Stimulated activated CD8-positive, alpha-beta memory T cell treated with anti-CD3 and anti-CD28 coated beads, Interleukin-4, amount 100 ng/mL, for 1 hour (primary cell): ENCODE measurements at regions not wholly inside any gene's neighbourhood (a gene's known extent, or its start where the extent isn't known, plus 50 kb on each side); places are given as distances from the start of the nearest gene placed in this dataset.

Experiments used
- DNase-seq, 2 donors: peaks; one replicate each; pipeline ENCODE4 v3.0.0-alpha.2; 2020; ENCODE audit warnings: low read depth in 2 of 2, low spot score in 1 of 2

DNA sequence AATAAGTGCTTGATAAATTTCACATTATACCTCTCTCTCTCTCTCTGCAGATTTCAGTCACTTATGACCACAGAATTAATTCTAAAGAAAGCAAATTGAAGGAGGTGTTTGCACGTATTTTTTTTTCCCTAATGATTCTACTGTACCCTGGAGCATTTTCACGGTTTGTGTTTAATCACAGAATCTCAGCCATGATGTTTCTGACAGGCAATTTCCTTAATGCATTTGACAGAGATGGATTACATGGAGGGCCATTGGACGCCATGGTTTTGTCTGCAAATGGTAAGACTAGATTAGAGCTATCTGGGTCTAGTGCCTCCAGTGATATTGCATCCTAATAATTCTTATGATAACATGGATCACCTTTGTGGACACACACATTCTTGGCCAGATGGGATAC, 147.5 kb upstream of the RBFOX1 start:
- DNase-seq, result no peak

DNA sequence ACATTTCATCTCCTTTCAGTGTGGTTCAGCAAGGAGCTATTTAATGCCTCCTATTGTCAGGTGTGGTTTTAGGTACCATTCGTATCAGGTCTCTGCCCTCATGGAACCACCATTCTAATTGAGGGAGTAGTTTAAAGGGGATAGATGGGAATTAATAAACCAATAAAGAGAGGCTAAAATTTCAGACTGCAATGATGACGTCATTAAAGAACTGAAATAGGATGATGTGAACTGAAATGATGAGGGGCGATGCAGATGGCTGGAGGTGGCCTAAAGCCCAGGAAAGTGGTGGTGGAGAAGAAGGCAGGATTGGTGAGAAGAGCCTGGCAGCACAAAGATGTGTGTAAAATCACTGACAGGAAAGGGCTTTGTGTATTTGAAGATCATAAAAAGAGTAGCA, 148.9 kb upstream of the RBFOX1 start:
- no peak for DNase-seq

DNA sequence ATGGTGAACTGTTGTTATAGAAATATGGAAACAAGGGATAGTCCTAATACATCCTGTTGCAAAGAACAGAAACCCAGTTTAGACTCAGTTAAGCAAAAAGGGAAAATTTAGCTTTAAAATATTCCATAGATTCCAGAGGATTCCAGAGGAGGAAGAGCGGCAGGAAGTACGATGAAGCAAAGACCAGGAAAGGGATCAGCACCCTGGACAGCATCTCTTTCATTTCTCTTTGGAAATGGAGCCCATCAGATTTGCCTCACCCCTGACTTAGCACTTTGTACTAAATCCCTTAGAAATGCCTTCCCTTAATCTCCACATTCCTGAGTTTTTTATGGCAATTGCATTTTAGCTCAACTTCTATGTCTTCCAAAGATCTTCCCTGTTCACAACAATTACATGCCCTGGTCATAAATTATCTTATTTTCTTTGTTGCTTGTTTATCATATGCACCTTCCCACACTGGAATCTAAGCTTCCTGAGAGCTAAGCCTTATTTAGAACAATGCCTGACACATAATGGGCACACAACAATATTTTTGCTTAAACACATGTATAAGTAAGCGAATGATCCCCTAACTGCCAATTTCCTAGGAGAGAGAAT, 150.0 kb upstream of the RBFOX1 start:
- DNase-seq, result no peak

DNA sequence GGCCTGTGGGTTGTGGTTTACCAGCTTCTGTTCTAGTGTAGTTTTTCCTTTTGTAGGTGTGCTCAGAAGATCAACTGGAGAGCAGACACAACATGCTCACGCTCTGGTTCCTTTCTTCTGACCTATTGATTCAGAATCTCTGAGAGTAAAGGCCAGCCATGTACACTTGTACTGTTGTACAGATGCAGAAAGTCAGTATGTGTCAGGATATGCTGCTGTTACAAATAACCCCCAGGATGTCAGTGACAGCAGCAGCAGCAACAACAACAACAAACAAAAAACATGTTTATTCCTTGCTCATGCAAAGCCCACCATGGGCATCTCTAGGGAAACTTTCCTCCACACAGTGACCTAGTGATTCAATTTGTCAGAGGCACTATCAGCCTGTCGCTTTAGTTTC, 154.8 kb upstream of the RBFOX1 start:
- no peak for DNase-seq

DNA sequence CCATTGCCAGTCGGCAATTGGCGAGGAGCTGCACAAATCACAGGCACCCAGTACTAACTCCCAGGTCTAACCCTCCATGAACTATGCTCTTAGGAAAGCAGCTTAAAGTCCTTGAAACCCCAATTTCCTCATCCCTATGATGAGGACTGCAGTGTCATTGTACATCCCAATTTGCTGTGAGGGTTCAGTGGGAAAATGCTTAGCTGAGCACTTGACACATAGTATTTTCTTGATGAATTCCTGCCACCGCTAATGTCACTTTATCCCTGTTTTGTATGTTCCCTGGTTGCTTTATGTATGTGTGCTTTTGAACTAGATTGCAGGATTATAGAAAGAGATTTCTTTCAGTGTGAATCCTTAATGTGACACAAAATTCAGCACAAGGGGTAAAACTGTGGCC, 161.5 kb upstream of the RBFOX1 start:
- DNase-seq, result no peak

DNA sequence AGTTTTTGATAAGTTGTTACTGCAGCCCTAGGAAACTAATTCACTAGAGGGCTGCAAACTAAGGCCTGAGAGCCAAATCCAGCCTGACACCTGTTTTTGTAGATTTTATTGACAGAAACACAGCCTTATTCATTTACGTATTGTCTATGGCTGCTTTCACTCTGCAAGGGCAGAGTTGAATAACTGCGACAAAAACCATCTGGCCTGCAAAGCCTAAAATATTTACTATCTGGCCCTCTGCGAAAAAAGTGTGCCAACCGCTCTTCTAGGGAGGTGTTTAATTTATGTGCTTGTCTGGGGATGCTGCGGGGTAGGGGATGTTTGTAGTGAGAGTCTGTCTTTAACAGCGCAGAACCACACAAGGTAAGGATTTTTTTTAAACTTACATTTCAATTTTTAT, 165.0 kb upstream of the RBFOX1 start:
- no peak for DNase-seq

DNA sequence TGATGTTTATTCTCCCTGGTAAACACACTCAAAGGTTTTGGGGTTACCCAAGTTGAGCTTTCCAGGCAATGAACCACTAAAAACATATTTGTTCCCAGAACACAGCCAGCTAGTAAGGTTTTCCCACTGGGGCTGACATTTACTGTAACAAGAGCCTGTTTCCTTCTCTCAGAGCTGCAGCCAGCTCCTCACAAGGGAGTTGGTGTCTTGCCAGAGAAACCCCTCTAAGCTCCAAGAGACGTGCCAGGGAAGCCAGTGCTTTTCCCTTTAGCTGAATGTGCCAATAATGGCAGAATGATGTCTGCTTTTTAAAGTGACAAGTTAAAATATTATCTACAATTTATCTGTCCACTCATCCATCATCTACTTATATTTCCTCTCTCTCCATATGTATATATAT, 170.8 kb upstream of the RBFOX1 start:
- no peak for DNase-seq

DNA sequence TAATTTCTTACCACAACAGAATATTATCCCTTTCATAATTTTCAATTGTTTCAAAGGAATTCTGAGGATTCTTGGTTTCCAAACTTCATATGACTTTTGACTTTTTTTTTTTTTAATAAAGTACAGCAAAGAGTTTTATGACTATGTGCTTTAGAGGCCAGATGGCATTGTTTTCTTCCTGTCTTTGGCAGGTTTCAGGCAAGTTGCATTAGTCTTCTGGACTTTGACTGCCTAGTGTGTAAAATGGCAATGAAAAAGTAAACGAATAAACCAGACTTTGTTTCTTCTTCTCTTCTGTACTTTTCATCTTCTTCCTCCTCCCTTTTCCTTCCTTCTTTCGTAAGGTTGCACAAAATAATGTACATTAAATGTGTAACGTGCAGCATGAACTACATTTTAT, 172.6 kb upstream of the RBFOX1 start:
- no peak for DNase-seq

DNA sequence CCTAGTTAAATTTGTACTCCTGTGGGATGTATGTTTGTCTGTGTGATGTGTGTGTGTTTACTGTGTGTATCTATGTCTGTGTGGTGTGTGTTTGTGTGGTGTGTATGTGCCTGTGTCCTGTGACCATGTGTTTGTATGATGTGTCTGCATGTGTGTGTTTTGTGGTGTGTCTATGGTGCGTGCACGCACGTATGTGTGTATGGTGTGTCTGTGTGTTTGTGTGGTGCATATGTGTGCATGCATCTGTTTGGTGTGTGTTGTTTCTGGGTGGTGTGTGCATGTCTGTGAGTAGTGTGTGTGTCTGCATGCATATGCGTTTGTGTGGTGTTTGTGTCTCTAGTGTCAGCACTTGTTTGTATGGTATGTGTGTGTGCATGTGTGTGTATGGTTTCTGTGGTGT, 174.2 kb upstream of the RBFOX1 start:
- DNase-seq, result no peak

DNA sequence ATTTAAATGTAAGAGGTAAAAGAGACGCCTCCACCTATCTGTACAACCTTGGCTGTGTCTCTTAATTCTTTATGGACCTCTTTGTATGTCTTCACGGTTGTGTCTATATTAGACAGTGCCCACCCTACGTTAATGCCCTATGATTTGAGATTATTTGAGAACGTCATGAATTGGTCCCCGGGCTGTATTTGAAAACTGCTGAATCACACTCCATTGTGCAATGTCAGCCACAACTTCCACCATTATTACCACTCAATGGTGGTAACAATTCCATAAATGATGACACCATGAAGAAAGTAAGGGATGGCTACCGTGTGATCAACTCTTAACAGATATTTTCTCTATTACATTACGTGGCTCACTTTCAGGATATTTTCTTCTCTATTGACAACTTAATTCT, 182.4 kb upstream of the RBFOX1 start:
- no peak for DNase-seq

DNA sequence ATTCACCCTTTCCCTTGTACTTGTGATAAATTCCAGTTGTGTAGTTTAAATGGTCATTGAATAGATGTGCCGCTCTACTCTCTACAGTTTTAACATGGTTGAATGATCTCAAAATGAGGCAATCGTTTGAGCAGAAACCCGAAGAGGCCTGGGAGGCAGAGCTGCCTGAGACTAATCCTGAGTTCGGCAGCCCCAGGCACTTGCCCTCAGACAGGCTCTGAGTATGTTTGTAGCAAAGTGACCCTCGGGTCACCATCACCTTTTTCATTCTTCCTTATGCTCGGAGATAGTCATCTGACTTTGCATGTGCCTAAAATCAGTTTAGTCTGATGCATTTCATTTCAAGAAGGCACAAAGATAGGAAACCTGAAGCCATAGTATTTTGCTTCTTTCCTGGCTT, 184.0 kb upstream of the RBFOX1 start:
- no peak for DNase-seq

DNA sequence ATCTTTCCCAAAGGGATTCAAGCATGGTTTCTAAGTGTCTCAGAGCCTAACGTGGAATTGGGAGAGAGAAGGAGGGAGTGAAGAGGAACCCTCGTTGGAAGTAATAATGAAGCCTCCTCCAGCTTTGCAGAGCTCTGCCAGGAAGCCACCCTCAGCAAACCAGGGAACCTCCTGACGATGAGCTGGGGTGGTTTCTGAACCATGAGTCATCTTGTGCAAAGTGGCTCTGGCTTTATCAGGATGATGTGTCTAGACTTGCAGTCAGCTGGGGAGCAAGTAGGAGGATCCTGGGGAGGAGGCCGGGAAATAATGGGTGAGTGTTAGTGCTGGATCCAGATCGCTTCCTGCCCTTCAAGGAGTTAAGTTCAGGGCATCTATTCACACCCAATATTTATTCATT, 191.7 kb upstream of the RBFOX1 start:
- no peak for DNase-seq

DNA sequence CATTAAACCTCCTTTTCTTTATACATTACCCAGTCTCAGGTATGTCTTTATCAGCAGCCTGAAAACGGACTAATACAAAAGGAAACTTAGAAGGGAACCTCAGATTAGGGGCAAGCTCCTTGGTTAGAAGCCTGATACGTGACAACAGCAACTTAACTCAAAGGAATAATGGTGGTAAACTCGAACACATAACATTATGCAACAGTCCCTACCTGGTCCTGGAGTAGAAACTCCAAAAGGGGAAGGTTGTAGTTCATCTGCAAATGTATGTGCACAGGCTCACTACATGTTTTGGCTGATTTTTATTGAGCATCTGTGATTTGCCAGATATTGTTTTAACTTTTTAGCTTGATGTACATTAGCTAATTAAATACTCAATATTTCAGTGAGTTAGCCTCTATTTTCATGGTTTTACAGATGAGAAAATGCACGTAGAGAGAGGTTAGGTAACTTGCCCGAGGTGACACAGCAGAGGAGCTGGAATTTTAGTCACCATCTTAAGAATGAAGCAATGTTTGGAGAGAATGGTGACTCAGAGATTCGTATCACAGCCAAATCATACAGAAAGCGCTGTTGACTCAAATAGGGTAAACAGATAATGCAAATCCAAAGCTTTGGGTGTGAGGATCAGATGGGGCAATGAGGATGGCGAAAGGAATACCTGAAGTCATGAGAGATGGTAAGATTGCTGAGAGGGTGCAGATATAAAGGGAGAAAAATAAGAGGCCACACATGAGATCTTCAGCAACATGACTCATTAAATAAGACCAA, 194.9 kb upstream of the RBFOX1 start:
- DNase-seq, result no peak

DNA sequence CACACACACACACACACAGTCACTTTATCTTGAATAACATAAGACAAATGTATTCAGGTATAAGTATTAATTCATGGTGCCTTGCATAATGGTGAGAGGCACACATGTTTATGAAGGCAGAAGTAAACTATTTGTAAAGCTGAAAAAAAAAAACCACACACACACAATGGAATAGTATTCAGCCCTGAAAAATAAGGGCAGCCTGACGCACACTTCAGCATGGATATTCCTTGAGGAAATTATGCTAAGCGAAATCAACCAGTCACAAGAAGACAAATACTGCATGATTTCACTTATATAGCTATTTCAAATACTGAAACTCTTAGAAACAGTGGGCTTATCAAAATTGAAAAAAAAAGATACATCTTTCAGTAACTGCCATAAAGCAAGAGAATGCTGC, 200.2 kb upstream of the RBFOX1 start:
- DNase-seq, result no peak

DNA sequence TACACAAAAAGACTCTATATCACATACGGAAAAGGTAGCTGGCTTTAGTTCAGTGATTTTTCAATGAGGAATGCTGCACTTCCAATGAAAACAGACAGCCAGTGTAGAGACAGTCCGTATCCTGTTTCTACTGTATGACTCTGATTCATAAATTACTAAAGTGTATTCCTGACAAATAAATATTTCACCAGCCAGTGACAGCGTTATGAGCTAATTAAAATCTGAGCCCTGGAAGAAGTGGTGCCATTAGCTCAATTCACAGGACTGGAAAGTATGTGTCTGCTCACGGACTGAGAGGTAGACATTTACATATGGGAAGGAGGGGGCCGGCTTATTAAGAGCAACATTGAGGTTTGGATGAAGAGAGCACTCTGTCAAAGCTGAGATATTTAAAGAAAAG, 207.9 kb upstream of the RBFOX1 start:
- DNase-seq, result no peak

DNA sequence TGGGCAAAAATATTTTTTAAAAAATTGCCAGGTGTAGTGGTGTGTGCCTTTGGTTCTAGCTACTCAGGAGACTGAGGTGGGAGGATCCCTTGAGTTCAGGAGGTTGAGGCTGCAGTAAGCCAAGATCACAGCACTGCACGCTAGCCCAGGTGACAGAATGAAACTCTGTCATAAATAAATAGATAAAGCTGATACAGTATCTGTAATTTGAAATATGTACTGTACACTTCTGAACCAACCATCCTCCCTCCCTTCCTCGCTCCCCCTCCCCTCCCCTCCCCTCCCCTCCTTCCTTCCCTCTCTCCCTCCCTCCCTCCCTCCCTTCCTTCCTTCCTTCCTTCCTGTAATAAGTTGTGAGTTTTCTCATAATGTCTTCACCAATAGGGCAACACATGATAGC, 208.4 kb upstream of the RBFOX1 start:
- DNase-seq, result no peak

DNA sequence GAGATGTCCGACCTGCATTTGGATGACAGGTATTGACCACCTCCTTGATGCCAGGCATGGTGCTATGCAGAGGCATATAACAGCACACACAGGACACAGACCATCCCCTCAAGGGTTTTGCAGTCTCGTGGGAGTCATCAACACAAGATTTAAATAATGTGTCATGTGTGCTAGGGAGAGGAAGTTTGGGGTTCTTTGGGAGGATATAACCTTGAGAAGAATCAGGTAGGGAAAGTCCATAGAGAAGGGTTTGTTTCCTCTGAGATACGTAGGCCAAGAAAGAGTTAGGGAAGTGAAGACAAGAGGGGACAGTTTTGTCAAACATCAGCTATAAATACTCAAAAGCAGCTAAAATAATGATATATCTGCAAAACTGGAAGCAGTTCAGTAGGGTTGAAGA, 215.9 kb upstream of the RBFOX1 start:
- no peak for DNase-seq

DNA sequence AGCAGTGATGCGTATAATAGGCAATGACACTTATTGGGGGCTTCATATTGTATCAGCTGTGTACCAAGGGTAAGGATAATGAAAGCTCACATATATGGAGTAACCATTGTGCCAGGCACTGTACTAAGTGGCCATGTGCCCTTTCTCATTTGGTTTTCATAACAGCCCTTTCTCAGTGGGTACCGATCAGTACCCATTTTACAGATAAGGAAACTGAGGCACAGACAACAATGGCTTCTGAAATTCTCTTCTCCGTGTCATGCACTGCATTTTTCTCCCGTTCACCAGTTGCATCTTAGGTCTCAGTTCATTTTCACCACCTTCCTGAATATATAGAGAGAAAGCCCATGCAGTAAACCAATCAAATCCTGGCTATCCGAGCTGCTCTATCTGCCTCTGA, 216.7 kb upstream of the RBFOX1 start:
- DNase-seq, result no peak

DNA sequence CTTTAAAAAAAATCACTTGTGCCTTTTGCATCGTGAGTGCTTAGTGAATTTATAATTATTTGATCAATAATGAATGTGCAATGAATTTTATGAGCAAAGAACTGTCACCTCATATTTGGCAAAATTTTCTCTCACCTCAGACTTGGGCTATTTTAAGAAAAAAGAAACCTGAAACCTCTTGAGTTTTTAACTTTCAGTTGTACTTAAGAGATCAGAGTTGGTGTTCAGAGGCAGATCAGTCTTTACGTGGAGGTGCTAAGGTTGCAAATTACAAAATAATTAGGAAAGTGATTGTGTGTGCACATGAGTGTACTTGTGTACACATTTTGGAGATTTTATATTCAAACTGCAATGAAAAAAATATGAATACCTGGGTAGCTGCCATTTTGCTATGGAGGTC, 218.7 kb upstream of the RBFOX1 start:
- DNase-seq, result no peak

DNA sequence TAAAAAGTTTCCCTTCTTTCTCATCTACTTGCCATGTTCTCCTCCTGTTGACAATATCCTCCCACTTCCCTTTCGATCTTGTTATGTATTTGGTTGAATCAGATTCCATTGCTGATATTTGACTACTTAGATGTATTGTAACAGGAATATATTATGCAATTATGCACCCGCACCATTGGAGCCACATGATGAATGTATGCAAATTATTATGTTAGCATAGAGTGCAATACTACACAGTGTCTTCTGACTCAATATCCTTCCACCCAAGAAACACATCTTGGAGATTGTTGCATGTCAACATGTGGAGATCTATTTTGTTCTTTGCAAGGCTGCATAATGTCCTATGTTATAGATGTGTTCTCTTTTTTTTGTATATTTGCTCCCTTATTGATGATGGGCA, 219.2 kb upstream of the RBFOX1 start:
- no peak for DNase-seq

DNA sequence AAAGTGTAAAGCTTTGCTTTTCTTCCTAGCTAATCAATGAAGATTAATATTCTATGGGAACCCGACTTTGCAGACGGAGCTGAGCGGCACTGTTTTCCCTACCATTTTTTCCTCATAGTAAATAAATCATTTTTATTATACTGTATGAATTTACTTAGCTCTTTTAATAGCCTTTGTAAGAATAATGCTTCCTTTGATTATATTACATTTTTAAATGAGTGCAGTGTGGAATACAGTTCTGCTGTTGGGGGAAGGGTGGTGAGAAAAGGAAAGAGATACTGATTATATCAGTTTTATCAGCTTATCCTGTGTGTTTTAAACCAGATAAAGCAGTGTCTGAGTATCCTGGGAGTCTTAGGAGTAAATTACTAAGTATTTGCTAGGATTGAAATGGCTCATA, 221.4 kb upstream of the RBFOX1 start:
- no peak for DNase-seq

DNA sequence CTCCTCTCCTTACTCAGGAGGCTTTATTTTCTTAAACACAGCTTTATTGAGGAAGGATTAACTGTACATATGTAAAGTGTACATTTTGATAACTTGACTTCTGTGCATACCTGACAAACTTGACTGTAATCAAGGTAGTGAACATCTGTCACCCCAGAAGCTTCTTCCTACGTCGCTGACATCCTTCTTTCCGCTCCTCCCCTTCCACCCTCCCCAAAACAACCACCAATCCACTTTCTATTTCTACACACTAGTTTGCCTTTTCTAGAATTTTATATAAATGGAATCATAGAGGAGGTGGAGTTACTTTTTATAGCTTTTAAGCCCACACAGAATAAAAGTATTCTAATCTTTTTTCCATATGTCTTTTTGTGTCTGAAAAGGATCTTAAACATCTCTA, 225.2 kb upstream of the RBFOX1 start:
- no peak for DNase-seq

DNA sequence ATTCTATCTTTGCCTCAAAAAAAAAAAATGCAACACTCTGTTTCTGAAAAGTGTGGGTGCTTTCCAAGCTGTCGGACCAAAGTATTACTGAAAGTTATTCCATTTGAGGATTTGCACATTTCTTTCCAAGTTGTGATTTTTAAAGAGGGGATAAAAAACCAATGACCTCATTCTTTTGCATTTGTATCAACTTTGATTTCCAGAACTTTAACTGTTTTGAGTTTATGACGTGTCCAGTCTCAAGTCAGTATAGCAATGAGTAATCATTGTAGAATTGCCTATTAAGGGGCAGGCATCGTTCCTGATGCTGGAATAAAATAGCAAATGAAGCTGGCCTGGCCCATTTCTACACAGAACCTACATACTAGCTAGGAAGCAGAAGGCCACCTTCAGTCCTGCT, 229.6 kb upstream of the RBFOX1 start:
- DNase-seq, result no peak
